ENCODE measurements at regions not wholly inside any gene's neighbourhood (a gene's known extent, or its start where the extent isn't known, plus 50 kb on each side); places are given as distances from the start of the nearest gene placed in this dataset.

GRCh38 chr2:238668426-238668825 is 179.5 kb upstream of the TWIST2 start:
- no peak overlapping the region for H3K4me3 ChIP-seq
- no peaks in the 10 kb centered on the region for H3K27me3 ChIP-seq
- H3K4me1 ChIP-seq, result no peaks in the 10 kb centered on the region
- H3K36me3 ChIP-seq, result no peaks in the 10 kb centered on the region
- 50 to 80% methylated on average over 1 of the region's 1 CpG for WGBS, 2 donors (ENCODE audit: low coverage in 1 of 2)
- no peak for ATAC-seq
- H3K9me3 ChIP-seq, result peaks cover 0 to 24% (median 0%) of the 10 kb centered on the region in 3 donors
- TF ChIP-seq, protein P1, sequence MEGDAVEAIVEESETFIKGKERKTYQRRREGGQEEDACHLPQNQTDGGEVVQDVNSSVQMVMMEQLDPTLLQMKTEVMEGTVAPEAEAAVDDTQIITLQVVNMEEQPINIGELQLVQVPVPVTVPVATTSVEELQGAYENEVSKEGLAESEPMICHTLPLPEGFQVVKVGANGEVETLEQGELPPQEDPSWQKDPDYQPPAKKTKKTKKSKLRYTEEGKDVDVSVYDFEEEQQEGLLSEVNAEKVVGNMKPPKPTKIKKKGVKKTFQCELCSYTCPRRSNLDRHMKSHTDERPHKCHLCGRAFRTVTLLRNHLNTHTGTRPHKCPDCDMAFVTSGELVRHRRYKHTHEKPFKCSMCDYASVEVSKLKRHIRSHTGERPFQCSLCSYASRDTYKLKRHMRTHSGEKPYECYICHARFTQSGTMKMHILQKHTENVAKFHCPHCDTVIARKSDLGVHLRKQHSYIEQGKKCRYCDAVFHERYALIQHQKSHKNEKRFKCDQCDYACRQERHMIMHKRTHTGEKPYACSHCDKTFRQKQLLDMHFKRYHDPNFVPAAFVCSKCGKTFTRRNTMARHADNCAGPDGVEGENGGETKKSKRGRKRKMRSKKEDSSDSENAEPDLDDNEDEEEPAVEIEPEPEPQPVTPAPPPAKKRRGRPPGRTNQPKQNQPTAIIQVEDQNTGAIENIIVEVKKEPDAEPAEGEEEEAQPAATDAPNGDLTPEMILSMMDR (IDR thresholded peaks at IDR 0.05), result no peak
- TF ChIP-seq POLR2AphosphoS5 (IDR thresholded peaks at IDR 0.05) (no peak), EP300 (IDR thresholded peaks at IDR 0.05) (no peak), POLR2A (IDR thresholded peaks at IDR 0.05) (no peak)
- no peak overlapping the region for H3K27ac ChIP-seq

DNA sequence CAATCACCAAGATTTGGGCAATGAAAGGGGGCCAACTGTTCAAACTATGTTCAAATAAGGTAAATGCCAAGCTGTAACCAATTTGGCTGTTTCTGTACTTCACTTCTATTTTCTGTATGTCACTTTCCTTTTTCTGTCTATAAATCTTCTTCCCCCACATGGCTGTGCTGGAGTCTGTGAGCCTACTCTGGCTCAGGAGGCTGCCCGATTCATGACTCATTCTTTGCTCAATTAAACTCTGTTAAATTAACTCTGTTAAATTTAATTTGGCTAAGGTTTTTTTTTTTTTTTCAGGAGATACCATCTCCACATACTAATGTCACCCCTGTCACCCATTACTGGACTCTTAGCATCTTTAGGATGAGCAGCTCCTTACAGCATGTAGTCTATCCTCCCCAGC is 178.8 kb upstream of the TWIST2 start:
- H3K4me1 ChIP-seq, result no peaks in the 10 kb centered on the region
- H3K36me3 ChIP-seq, result no peaks in the 10 kb centered on the region
- H3K27me3 ChIP-seq, result no peaks in the 10 kb centered on the region
- H3K9me3 ChIP-seq, result peaks cover 0 to 22% (median 0%) of the 10 kb centered on the region in 3 donors
- WGBS, 2 donors (ENCODE audit: low coverage in 1 of 2), result 75 to 100% methylated on average over 1 of the region's 1 CpG
- H3K4me3 ChIP-seq, result no peak overlapping the region
- TF ChIP-seq, protein P1 (IDR thresholded peaks at IDR 0.05), result no peak
- no peak for TF ChIP-seq POLR2AphosphoS5 (IDR thresholded peaks at IDR 0.05)
- TF ChIP-seq EP300 (IDR thresholded peaks at IDR 0.05), result no peak
- no peak for TF ChIP-seq POLR2A (IDR thresholded peaks at IDR 0.05)
- H3K27ac ChIP-seq, result no peak overlapping the region
- ATAC-seq, result no peak

GRCh38 chr2:238669581-238670080 is 178.3 kb upstream of the TWIST2 start:
- Histone ChIP-seq H3K9me3 (peaks cover 0 to 16% (median 0%) of the 10 kb centered on the region in 3 donors), H3K4me3 (no peak overlapping the region), H3K36me3 (no peaks in the 10 kb centered on the region), H3K27ac (no peak overlapping the region), H3K27me3 (no peaks in the 10 kb centered on the region), H3K4me1 (no peaks in the 10 kb centered on the region)
- no peak for ATAC-seq
- TF ChIP-seq POLR2A (IDR thresholded peaks at IDR 0.05) (no peak), POLR2AphosphoS5 (IDR thresholded peaks at IDR 0.05) (no peak), EP300 (IDR thresholded peaks at IDR 0.05) (no peak)
- TF ChIP-seq, protein P1 (IDR thresholded peaks at IDR 0.05), result no peak

GRCh38 chr2:238670111-238670585 is 177.7 kb upstream of the TWIST2 start:
- no peak for ATAC-seq
- no peak overlapping the region for H3K27ac ChIP-seq
- no peaks in the 10 kb centered on the region for H3K36me3 ChIP-seq
- H3K4me1 ChIP-seq, result no peaks in the 10 kb centered on the region
- H3K9me3 ChIP-seq, result peaks cover 0 to 16% (median 0%) of the 10 kb centered on the region in 3 donors
- WGBS, 2 donors (ENCODE audit: low coverage in 1 of 2), result 75 to 76% methylated on average over 4 of the region's 4 CpGs
- TF ChIP-seq EP300 (IDR thresholded peaks at IDR 0.05), result no peak
- H3K27me3 ChIP-seq, result no peaks in the 10 kb centered on the region
- H3K4me3 ChIP-seq, result no peak overlapping the region

DNA sequence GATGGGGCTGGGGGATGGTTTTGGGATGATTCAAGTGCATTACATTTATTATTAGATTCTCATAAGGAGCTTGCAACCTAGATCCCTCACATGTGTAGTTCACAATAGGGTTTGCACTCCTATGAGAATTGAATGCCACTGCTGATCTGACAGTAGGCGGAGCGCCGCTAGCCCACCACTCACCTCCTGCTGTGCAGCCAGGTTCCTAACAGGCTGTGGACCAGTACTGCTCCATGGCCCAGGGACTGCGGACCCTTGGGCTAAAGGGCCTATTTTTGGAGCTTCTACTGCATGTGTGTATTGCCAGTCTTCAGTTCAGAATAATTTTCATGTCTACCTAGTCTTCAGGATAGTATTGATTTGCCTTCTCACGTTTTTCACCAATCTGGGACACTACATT is 165.3 kb upstream of the TWIST2 start:
- Histone ChIP-seq H3K27me3 (no peaks in the 10 kb centered on the region), H3K4me1 (peaks cover 6 to 17% (median 9%) of the 10 kb centered on the region in 3 donors), H3K4me3 (no peak overlapping the region), H3K9me3 (peaks cover 0 to under 1% (median 0%) of the 10 kb centered on the region in 3 donors), H3K36me3 (no peaks in the 10 kb centered on the region), H3K27ac (no peak overlapping the region)
- WGBS, 2 donors (ENCODE audit: low coverage in 1 of 2), result 90 to 100% methylated on average over 1 to 4 of the region's 5 CpGs
- no peak for ATAC-seq
- TF ChIP-seq POLR2AphosphoS5 (IDR thresholded peaks at IDR 0.05) (no peak), POLR2A (IDR thresholded peaks at IDR 0.05) (no peak), EP300 (IDR thresholded peaks at IDR 0.05) (no peak)
- TF ChIP-seq, protein P1 (IDR thresholded peaks at IDR 0.05), result no peak

Measured in gastroesophageal sphincter (tissue), 4 donors.